A549 (cell line): ENCODE measurements at regions not wholly inside any gene's neighbourhood (a gene's known extent, or its start where the extent isn't known, plus 50 kb on each side); places are given as distances from the start of the nearest gene placed in this dataset.

Experiments used
- ATAC-seq, 2 experiments: fragments of 200-7000 bp in 1 of 2; fragments of >200 bp in 1 of 2; cut with Nextera tagmentation in 1 of 2; cut with Tn5 transposase in 1 of 2; 3 replicates each; pipeline versions ENCODE4 v1.8.0 to v1.9.1; 2018 to 2020; ENCODE audit warnings: mild to moderate bottlenecking in 1 of 2, moderate library complexity in 1 of 2
- CTCF ChIA-PET: fragments of 300-600 bp; sonication (Branson Sonifier 250); formaldehyde crosslinking; extraction: SDS; loops from one replicate; lab custom pipeline; 2021; ENCODE audit warnings: antibody characterized with exemption, inconsistent platforms; lab: Yijun Ruan, JAX
- POLR2A ChIA-PET: fragments of 350-600 bp; formaldehyde crosslinking; extraction: SDS; loops from one replicate; lab custom pipeline; 2021; ENCODE audit warnings: antibody characterized with exemption, inconsistent platforms; lab: Yijun Ruan, JAX
- DNase-seq, 2 experiments: peaks; one replicate each; pipeline versions ENCODE4 v3.0.0 to v3.0.0-alpha.2; 2011 to 2016; ENCODE audit warnings: low read depth in 1 of 2, low spot score in 1 of 2
- FAIRE-seq: peaks from 2 replicates; lab custom pipeline; 2011; peaks lifted over from hg19 to GRCh38; lab: Jason Lieb, UNC
- H3K27ac ChIP-seq, 2 experiments: fragments of >200 bp; sonication (Bioruptor Twin); formaldehyde crosslinking; 3 replicates each; pipeline ENCODE4 v1.5.1; 2016 to 2017
- H3K4me1 ChIP-seq: fragments of >200 bp; sonication (Bioruptor Twin); formaldehyde crosslinking; 3 replicates; pipeline ENCODE4 v1.6.1; 2016
- H3K4me2 ChIP-seq: fragments of >200 bp; sonication (Bioruptor Twin); formaldehyde crosslinking; 3 replicates; pipeline ENCODE4 v1.6.1; 2016
- H3K4me3 ChIP-seq: fragments of >200 bp; sonication (Bioruptor Twin); formaldehyde crosslinking; 3 replicates; pipeline ENCODE4 v1.5.1; 2016
- H3K9me3 ChIP-seq: fragments of >200 bp; sonication (Bioruptor Twin); formaldehyde crosslinking; 3 replicates; pipeline ENCODE4 v1.6.1; 2016
- BHLHE40 ChIP-seq: IDR thresholded peaks from 2 replicates; pipeline ENCODE4 v1.6.1; 2012; ENCODE audit warnings: low read depth, low read length, inconsistent platforms
- CBX2 ChIP-seq: fragments of 200-600 bp; sonication (generic); IDR thresholded peaks from 2 replicates; pipeline ENCODE4 v1.6.1; 2016; ENCODE audit warnings: low read depth, mild to moderate bottlenecking, borderline replicate concordance
- CBX8 ChIP-seq: fragments of 200-600 bp; sonication (generic); IDR thresholded peaks from 2 replicates; pipeline ENCODE4 v1.6.1; 2016
- CEBPB ChIP-seq, 2 experiments: fragments of >200 bp in 1 of 2; sonication (Bioruptor Twin) in 1 of 2; formaldehyde crosslinking in 1 of 2; IDR thresholded peaks; 2 replicates each; pipeline ENCODE4 v1.6.1; 2012 to 2016
- CHD4 ChIP-seq: fragments of 200-600 bp; sonication (generic); IDR thresholded peaks from 2 replicates; pipeline ENCODE4 v1.6.1; 2016; ENCODE audit warnings: antibody characterized with exemption, mild to moderate bottlenecking, borderline replicate concordance
- EP300 ChIP-seq, 2 experiments: fragments of >200 bp; sonication (Bioruptor Twin); formaldehyde crosslinking; IDR thresholded peaks; 2 replicates in 1 of 2; 3 replicates in 1 of 2; pipeline ENCODE4 v1.6.1; 2016 to 2017
- ESRRA ChIP-seq: fragments of 150-350 bp; IDR thresholded peaks from 2 replicates; pipeline ENCODE4 v1.6.1; 2014; ENCODE audit warnings: mild to moderate bottlenecking, low read length, borderline replicate concordance
- FOSB ChIP-seq: fragments of 250-450 bp; sonication (Bioruptor Pico); IDR thresholded peaks from 2 replicates; pipeline ENCODE4 v1.5.0; 2020; ENCODE audit warnings: mild to moderate bottlenecking, moderate library complexity
- GATA3 ChIP-seq: IDR thresholded peaks from 2 replicates; pipeline ENCODE4 v1.6.1; 2012; ENCODE audit warnings: borderline replicate concordance
- HDAC2 ChIP-seq: fragments of 200-600 bp; sonication (generic); IDR thresholded peaks from 2 replicates; pipeline ENCODE4 v1.6.1; 2016
- HOXA7 ChIP-seq: fragments of 250-450 bp; sonication (Bioruptor Pico); IDR thresholded peaks from 2 replicates; pipeline ENCODE4 v1.5.0; 2020; ENCODE audit warnings: mild to moderate bottlenecking, moderate library complexity
- HOXB5 ChIP-seq: fragments of 250-450 bp; sonication (Bioruptor Pico); IDR thresholded peaks from 2 replicates; pipeline ENCODE4 v1.5.0; 2020; ENCODE audit warnings: mild to moderate bottlenecking, moderate library complexity
- JUN ChIP-seq, 2 experiments: fragments of >200 bp; sonication (Bioruptor Twin); formaldehyde crosslinking; IDR thresholded peaks; 2 replicates in 1 of 2; 3 replicates in 1 of 2; pipeline ENCODE4 v1.6.1; 2016 to 2017
- NR3C1 ChIP-seq: fragments of >200 bp; sonication (Bioruptor Twin); formaldehyde crosslinking; IDR thresholded peaks from 3 replicates; pipeline ENCODE4 v1.6.1; 2017
- PHF8 ChIP-seq: fragments of 200-600 bp; sonication (generic); IDR thresholded peaks from 2 replicates; pipeline ENCODE4 v1.6.1; 2016; ENCODE audit warnings: low read depth, mild to moderate bottlenecking, antibody characterized with exemption, moderate library complexity, borderline replicate concordance
- POLR2AphosphoS2 ChIP-seq: conservative IDR thresholded peaks from 2 replicates; pipeline ENCODE4 v1.6.1; 2012; ENCODE audit warnings: low read length, improper control_type of control experiment, inconsistent platforms
- RCOR1 ChIP-seq: fragments of 150-350 bp; IDR thresholded peaks from 2 replicates; pipeline ENCODE4 v1.6.1; 2014; ENCODE audit warnings: antibody characterized with exemption, low read length, low read depth
- TFCP2L1 ChIP-seq: fragments of 250-450 bp; sonication (Bioruptor Pico); IDR thresholded peaks from 2 replicates; pipeline ENCODE4 v1.5.0; 2021; ENCODE audit warnings: mild to moderate bottlenecking
- ZC3H11A ChIP-seq: fragments of 450-650 bp; IDR thresholded peaks from 2 replicates; pipeline ENCODE4 v1.6.1; 2014; ENCODE audit warnings: antibody characterized with exemption, mild to moderate bottlenecking
- ZFP36 ChIP-seq: fragments of 450-650 bp; IDR thresholded peaks from 2 replicates; pipeline ENCODE4 v1.6.1; 2014; ENCODE audit warnings: borderline replicate concordance; ENCODE audit not compliant: partially characterized antibody
- ZNF302 ChIP-seq: fragments of 250-450 bp; sonication (Bioruptor Pico); IDR thresholded peaks from 2 replicates; pipeline ENCODE4 v1.9.0; 2021; ENCODE audit warnings: inconsistent platforms, mild to moderate bottlenecking, moderate library complexity
- WGBS: methylation state at CpG from one replicate; pipeline ENCODE4 v1.1.6; 2017; ENCODE audit errors: missing lambda C conversion rate; 5-methylcytosine and 5-hydroxymethylcytosine counted together
- TF ChIP-seq, protein P1 (sequence below): fragments of 250-450 bp; sonication (Bioruptor Pico); IDR thresholded peaks from 2 replicates; pipeline ENCODE4 v1.5.0; 2021; ENCODE audit warnings: mild to moderate bottlenecking, moderate library complexity, borderline replicate concordance
- TF ChIP-seq, protein P2 (sequence below): fragments of 250-450 bp; sonication (Bioruptor Pico); IDR thresholded peaks from 2 replicates; pipeline ENCODE4 v1.5.0; 2020; ENCODE audit warnings: low read depth, mild to moderate bottlenecking, moderate library complexity
- TF ChIP-seq, protein P3 (sequence below): IDR thresholded peaks from 2 replicates; pipeline ENCODE4 v1.6.1; 2012; ENCODE audit warnings: low read depth, borderline replicate concordance

DNA sequence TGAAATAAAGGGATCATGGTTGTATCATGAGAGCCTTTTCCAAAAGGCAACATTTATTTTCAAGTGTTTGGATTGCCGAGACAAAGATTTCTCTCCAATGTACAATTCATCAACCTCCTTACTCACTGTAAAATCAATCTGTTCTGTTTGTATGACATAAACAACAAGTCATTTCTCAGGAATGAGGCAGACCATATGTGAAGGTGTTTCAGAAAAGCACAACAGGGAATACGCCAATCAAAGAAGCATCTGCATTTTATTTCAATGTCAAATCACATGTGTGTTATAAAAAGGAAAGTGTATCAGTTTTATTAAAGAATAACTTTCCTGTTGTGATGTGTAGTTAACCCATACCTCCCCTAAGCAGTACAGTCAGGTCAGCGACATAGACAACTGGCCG is 653.7 kb downstream of the TFAP2A start (continued):
- TF ChIP-seq, protein P1, sequence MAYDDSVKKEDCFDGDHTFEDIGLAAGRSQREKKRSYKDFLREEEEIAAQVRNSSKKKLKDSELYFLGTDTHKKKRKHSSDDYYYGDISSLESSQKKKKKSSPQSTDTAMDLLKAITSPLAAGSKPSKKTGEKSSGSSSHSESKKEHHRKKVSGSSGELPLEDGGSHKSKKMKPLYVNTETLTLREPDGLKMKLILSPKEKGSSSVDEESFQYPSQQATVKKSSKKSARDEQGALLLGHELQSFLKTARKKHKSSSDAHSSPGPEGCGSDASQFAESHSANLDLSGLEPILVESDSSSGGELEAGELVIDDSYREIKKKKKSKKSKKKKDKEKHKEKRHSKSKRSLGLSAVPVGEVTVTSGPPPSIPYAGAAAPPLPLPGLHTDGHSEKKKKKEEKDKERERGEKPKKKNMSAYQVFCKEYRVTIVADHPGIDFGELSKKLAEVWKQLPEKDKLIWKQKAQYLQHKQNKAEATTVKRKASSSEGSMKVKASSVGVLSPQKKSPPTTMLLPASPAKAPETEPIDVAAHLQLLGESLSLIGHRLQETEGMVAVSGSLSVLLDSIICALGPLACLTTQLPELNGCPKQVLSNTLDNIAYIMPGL (CRISPR knock-in tag), result no peak
- TF ChIP-seq HOXA7 (CRISPR knock-in tag) (no peak), TFCP2L1 (CRISPR knock-in tag) (no peak), CBX8 (no peak), GATA3 (no peak), ESRRA (no peak), HDAC2 (no peak)
- TF ChIP-seq, protein P2, sequence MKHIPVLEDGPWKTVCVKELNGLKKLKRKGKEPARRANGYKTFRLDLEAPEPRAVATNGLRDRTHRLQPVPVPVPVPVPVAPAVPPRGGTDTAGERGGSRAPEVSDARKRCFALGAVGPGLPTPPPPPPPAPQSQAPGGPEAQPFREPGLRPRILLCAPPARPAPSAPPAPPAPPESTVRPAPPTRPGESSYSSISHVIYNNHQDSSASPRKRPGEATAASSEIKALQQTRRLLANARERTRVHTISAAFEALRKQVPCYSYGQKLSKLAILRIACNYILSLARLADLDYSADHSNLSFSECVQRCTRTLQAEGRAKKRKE (CRISPR knock-in tag), result no peak
- TF ChIP-seq, all 56 proteins: peak for 0

DNA sequence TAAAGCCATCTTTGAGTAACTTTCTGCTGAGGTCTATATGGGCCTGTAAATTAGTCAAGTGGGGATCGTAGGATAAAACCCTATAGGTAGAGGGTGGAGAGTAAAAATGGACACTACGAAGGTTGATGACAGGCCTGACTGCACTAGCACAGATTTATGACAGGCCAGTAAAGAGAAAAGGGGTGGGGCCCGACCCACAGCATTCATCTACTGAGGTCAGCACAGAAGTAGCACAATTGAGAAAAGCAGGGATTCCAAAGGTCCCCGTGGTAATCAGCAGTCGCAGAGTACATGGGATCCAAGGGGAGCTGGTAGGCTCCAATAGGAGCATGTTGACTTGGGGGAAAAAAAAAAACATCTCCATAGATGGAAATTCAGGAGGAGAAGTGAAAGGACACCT is 660.4 kb downstream of the TFAP2A start:
- Histone ChIP-seq H3K4me2 (no peak overlapping the region), H3K4me3 (no peak overlapping the region), H3K9me3 (no peaks in the 10 kb centered on the region), H3K27ac (no peak overlapping the region), H3K4me1 (no peaks in the 10 kb centered on the region)
- ChIA-PET POLR2A (no interaction called here), CTCF (no interaction called here)
- FAIRE-seq (no peak), DNase-seq (no peak), ATAC-seq (no peak)
- TF ChIP-seq PHF8 (no peak), FOSB (no peak), CBX2 (no peak), CEBPB (IDR thresholded peaks at IDR 0.05) (no peak), ZNF302 (CRISPR knock-in tag) (no peak), BHLHE40 (no peak), ZC3H11A (no peak), HOXA7 (CRISPR knock-in tag) (no peak), EP300 (IDR thresholded peaks at IDR 0.05) (no peak), RCOR1 (no peak)
- 70% methylated on average over 5 of the region's 5 CpGs for WGBS

DNA sequence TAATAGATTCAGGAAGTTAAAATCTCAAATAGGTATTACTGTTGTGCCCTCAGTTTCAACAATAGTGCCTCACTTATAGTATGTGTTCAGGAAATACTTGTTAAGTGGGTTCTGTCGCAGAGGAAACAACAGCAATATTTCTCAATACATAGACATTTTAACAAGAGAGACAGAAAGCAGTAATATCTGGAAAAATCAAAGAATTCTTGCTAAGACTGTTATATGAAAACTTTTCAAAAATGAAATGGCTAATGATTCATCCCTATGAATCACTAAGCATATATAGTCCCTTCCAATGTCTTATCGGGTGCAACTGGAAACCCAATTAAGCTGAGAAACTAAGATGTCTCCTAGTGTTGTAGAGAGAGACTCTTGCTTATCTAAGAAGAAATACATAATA is 668.9 kb downstream of the TFAP2A start:
- FAIRE-seq (no peak), ATAC-seq (no peak), DNase-seq (no peak)
- Histone ChIP-seq H3K27ac (no peak overlapping the region), H3K4me3 (no peak overlapping the region), H3K9me3 (no peaks in the 10 kb centered on the region), H3K4me2 (no peak overlapping the region), H3K4me1 (0 out of 3 replicates have a peak, but pooled peaks cover 3% of the 10 kb centered on the region)
- CTCF ChIA-PET, result no interaction called here
- no peak for TF ChIP-seq NR3C1
- TF ChIP-seq HDAC2, result no peak
- no peak for TF ChIP-seq CBX8
- TF ChIP-seq, protein P1 (CRISPR knock-in tag), result no peak
- TF ChIP-seq, protein P3, sequence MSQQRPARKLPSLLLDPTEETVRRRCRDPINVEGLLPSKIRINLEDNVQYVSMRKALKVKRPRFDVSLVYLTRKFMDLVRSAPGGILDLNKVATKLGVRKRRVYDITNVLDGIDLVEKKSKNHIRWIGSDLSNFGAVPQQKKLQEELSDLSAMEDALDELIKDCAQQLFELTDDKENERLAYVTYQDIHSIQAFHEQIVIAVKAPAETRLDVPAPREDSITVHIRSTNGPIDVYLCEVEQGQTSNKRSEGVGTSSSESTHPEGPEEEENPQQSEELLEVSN, result no peak
- no peak for TF ChIP-seq ZFP36
- no peak for TF ChIP-seq JUN (IDR thresholded peaks at IDR 0.05)
- no peak for TF ChIP-seq CHD4
- no peak for TF ChIP-seq HOXB5
- no peak for TF ChIP-seq POLR2AphosphoS2
- POLR2A ChIA-PET, result no interaction called here
- WGBS, result 30% methylated on average over 2 of the region's 2 CpGs
